OCI-LY7 (cell line): ENCODE measurements at regions not wholly inside any gene's neighbourhood (a gene's known extent, or its start where the extent isn't known, plus 50 kb on each side); places are given as distances from the start of the nearest gene placed in this dataset.

Experiments used
- EZH2phosphoT487 ChIP-seq: fragments of 200-600 bp; sonication (generic); IDR thresholded peaks from 2 replicates; pipeline ENCODE4 v1.6.1; 2018; ENCODE audit warnings: low read depth, borderline replicate concordance, mild to moderate bottlenecking, mixed run types, antibody characterized with exemption, low read length, moderate library complexity, mixed read lengths
- TF ChIP-seq, protein P1 (sequence below): fragments of 200-600 bp; sonication (generic); conservative IDR thresholded peaks from 2 replicates; pipeline ENCODE4 v1.5.1; 2014; ENCODE audit warnings: mild to moderate bottlenecking, antibody characterized with exemption, low read length, moderate library complexity, mixed read lengths

DNA sequence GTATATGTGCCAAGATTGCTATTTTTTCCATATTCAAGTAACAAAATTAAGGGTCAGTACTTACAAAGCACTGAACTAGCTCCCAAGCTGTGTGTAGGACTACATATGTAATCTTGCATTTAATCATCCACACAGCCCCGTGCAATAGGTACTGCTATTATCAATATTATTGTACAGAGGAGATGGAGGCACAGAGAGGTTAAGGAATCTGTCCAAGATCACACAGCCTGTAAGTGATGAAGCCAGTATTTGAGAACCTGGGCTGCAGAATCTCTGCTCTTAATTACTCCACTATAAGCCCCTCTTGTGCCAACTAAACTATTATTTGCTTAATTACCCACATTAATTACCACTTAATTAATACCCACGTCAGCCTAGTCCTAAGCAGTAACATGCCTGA, 134.1 kb downstream of the KATNIP start:
- TF ChIP-seq, protein P1, sequence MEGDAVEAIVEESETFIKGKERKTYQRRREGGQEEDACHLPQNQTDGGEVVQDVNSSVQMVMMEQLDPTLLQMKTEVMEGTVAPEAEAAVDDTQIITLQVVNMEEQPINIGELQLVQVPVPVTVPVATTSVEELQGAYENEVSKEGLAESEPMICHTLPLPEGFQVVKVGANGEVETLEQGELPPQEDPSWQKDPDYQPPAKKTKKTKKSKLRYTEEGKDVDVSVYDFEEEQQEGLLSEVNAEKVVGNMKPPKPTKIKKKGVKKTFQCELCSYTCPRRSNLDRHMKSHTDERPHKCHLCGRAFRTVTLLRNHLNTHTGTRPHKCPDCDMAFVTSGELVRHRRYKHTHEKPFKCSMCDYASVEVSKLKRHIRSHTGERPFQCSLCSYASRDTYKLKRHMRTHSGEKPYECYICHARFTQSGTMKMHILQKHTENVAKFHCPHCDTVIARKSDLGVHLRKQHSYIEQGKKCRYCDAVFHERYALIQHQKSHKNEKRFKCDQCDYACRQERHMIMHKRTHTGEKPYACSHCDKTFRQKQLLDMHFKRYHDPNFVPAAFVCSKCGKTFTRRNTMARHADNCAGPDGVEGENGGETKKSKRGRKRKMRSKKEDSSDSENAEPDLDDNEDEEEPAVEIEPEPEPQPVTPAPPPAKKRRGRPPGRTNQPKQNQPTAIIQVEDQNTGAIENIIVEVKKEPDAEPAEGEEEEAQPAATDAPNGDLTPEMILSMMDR, result no peak
- TF ChIP-seq EZH2phosphoT487, result no peak
